Fibroblast of lung (primary cell): ENCODE measurements at regions not wholly inside any gene's neighbourhood (a gene's known extent, or its start where the extent isn't known, plus 50 kb on each side); places are given as distances from the start of the nearest gene placed in this dataset.

Source experiments
- DNase-seq, 2 donors: peaks; one replicate each; pipeline versions ENCODE4 v3.0.0 to v3.0.0-alpha.2; 2010; ENCODE audit warnings: low read depth in 2 of 2
- H2AFZ ChIP-seq: 2 replicates; pipeline ENCODE4 v1.5.1; 2012; ENCODE audit warnings: low read length, control low read depth, inconsistent platforms
- H3K27ac ChIP-seq: 2 replicates; pipeline ENCODE4 v1.5.1; 2011; ENCODE audit warnings: low read length, control low read depth; ENCODE audit not compliant: insufficient read depth
- H3K27me3 ChIP-seq: 2 replicates; pipeline ENCODE4 v1.5.1; 2011; ENCODE audit warnings: mild to moderate bottlenecking, low read length; ENCODE audit not compliant: control insufficient read depth, insufficient read depth
- H3K36me3 ChIP-seq: 2 replicates; pipeline ENCODE4 v1.5.1; 2011; ENCODE audit warnings: low read length; ENCODE audit not compliant: control insufficient read depth, insufficient read depth
- H3K4me1 ChIP-seq: 2 replicates; pipeline ENCODE4 v1.5.1; 2011; ENCODE audit warnings: low read length; ENCODE audit not compliant: control insufficient read depth, insufficient read depth; ENCODE audit errors: extremely low read depth
- H3K4me2 ChIP-seq: 2 replicates; pipeline ENCODE4 v1.5.1; 2011; ENCODE audit warnings: low read length, control low read depth; ENCODE audit not compliant: insufficient read depth; ENCODE audit errors: extremely low read depth
- H3K4me3 ChIP-seq, 4 experiments: fragments of 200-600 bp in 1 of 4; sonication (generic) in 1 of 4; replicated peaks in 1 of 4; 2 replicates each; pipeline ENCODE4 v1.5.1; 2011 to 2016; ENCODE audit warnings: low read length in 4 of 4, low read depth in 3 of 4, mild to moderate bottlenecking in 3 of 4, control low read depth in 2 of 4, inconsistent platforms in 1 of 4, mixed read lengths in 1 of 4; ENCODE audit not compliant: insufficient read depth in 1 of 4; ENCODE audit errors: control extremely low read depth in 1 of 4
- H3K79me2 ChIP-seq: 2 replicates; pipeline ENCODE4 v1.5.1; 2012; ENCODE audit warnings: mild to moderate bottlenecking, low read length, inconsistent platforms; ENCODE audit not compliant: control insufficient read depth, insufficient read depth
- H3K9ac ChIP-seq: 2 replicates; pipeline ENCODE4 v1.5.1; 2011; ENCODE audit warnings: mild to moderate bottlenecking, low read length, control low read depth; ENCODE audit not compliant: insufficient read depth
- H3K9me3 ChIP-seq: 2 replicates; pipeline ENCODE4 v1.5.1; 2012; ENCODE audit warnings: low read depth, low read length; ENCODE audit not compliant: control insufficient read depth, insufficient read depth
- H4K20me1 ChIP-seq: 2 replicates; pipeline ENCODE4 v1.5.1; 2011; ENCODE audit warnings: low read length; ENCODE audit not compliant: control insufficient read depth, insufficient read depth; ENCODE audit errors: extremely low read depth
- CTCF ChIP-seq, 2 donors: IDR thresholded peaks in 1 of 2; conservative IDR thresholded peaks in 1 of 2; 1 replicate in 1 of 2; 2 replicates in 1 of 2; pipeline ENCODE4 v1.5.1; 2011 to 2012; ENCODE audit warnings: low read length in 2 of 2, control low read depth in 1 of 2, inconsistent platforms in 1 of 2, low read depth in 1 of 2, mild to moderate bottlenecking in 1 of 2
- EZH2 ChIP-seq: IDR thresholded peaks from 2 replicates; pipeline ENCODE4 v1.5.1; 2012; ENCODE audit warnings: low read length, control low read depth, mild to moderate bottlenecking; ENCODE audit errors: missing control alignments

GRCh38 chr5:74319076-74319475 is 321.5 kb downstream of the ENC1 start:
- Histone ChIP-seq H3K9ac (no peak overlapping the region), H3K27ac (no peak overlapping the region), H2AFZ (no peak overlapping the region), H3K36me3 (no peaks in the 10 kb centered on the region), H3K4me3 (no peak overlapping the region), H3K27me3 (no peaks in the 10 kb centered on the region), H3K79me2 (no peaks in the 10 kb centered on the region), H4K20me1 (no peaks in the 10 kb centered on the region), H3K4me1 (peaks cover 13% of the 10 kb centered on the region), H3K4me2 (no peak overlapping the region), H3K9me3 (no peaks in the 10 kb centered on the region)
- DNase-seq, result peak; percentile 18 to 67
- TF ChIP-seq EZH2 (no peak), CTCF (conservative IDR thresholded peaks at IDR 0.05 in 1 of 2, IDR thresholded peaks at IDR 0.05 in 1 of 2; ENCODE audit: low read depth in 1 of 2, low read length in 2 of 2) (no peak)

GRCh38 chr5:74316064-74316603 is 324.4 kb downstream of the ENC1 start:
- H3K4me1 ChIP-seq, result peaks cover 13% of the 10 kb centered on the region
- TF ChIP-seq EZH2 (no peak), CTCF (conservative IDR thresholded peaks at IDR 0.05 in 1 of 2, IDR thresholded peaks at IDR 0.05 in 1 of 2; ENCODE audit: low read depth in 1 of 2, low read length in 2 of 2) (no peak)
- H4K20me1 ChIP-seq, result no peaks in the 10 kb centered on the region
- peak; percentile 83 to 99 for DNase-seq
- no peak overlapping the region for H3K4me3 ChIP-seq
- peak overlapping the region; percentile 7 for H3K4me2 ChIP-seq
- no peaks in the 10 kb centered on the region for H3K36me3 ChIP-seq
- H3K27me3 ChIP-seq, result no peaks in the 10 kb centered on the region
- H3K9me3 ChIP-seq, result no peaks in the 10 kb centered on the region
- peak overlapping the region; percentile 25 for H3K9ac ChIP-seq
- no peaks in the 10 kb centered on the region for H3K79me2 ChIP-seq
- peak overlapping the region; percentile 63 for H2AFZ ChIP-seq
- peak overlapping the region; percentile 91 for H3K27ac ChIP-seq

GRCh38 chr5:74314906-74315305 is 325.6 kb downstream of the ENC1 start:
- H3K4me2 ChIP-seq, result no peak overlapping the region
- H3K27me3 ChIP-seq, result no peaks in the 10 kb centered on the region
- H4K20me1 ChIP-seq, result no peaks in the 10 kb centered on the region
- no peak overlapping the region for H3K9ac ChIP-seq
- no peaks in the 10 kb centered on the region for H3K9me3 ChIP-seq
- H3K79me2 ChIP-seq, result no peaks in the 10 kb centered on the region
- no peaks in the 10 kb centered on the region for H3K36me3 ChIP-seq
- no peak overlapping the region for H3K4me3 ChIP-seq
- no peak overlapping the region for H3K27ac ChIP-seq
- no peak for TF ChIP-seq CTCF (conservative IDR thresholded peaks at IDR 0.05 in 1 of 2, IDR thresholded peaks at IDR 0.05 in 1 of 2; ENCODE audit: low read depth in 1 of 2, low read length in 2 of 2)
- TF ChIP-seq EZH2, result no peak
- peak in 1 of 2 donors; percentile 50 for DNase-seq
- peaks cover 13% of the 10 kb centered on the region for H3K4me1 ChIP-seq
- no peak overlapping the region for H2AFZ ChIP-seq
